Activated B cell treated with CpG ODN at 0.5 μM for 24 hours (primary cell): ENCODE measurements at regions not wholly inside any gene's neighbourhood (a gene's known extent, or its start where the extent isn't known, plus 50 kb on each side); places are given as distances from the start of the nearest gene placed in this dataset.

Experiments used
- ATAC-seq: fragments of 200-7000 bp; cut with Tn5 transposase; one replicate; pipeline ENCODE4 v1.10.0; 2021; ENCODE audit warnings: low read depth, mild to moderate bottlenecking, moderate library complexity
- CTCF ChIA-PET: fragments of 350-600 bp; sonication (Branson Sonifier 250); formaldehyde crosslinking; loops from one replicate; lab custom pipeline; 2021; ENCODE audit warnings: antibody characterized with exemption; lab: Charles Lee
- POLR2A ChIA-PET: fragments of 350-600 bp; sonication (Branson Sonifier 250); formaldehyde crosslinking; loops from one replicate; lab custom pipeline; 2021; ENCODE audit warnings: antibody characterized with exemption; lab: Charles Lee
- DNase-seq: peaks from one replicate; pipeline ENCODE4 v3.0.0; 2022
- H3K27ac Mint-ChIP-seq: one replicate; pipeline ENCODE4 v1.8.0; 2020; ENCODE audit warnings: mixed read lengths
- H3K27me3 Mint-ChIP-seq: one replicate; pipeline ENCODE4 v1.8.0; 2021; ENCODE audit warnings: mixed read lengths
- H3K36me3 Mint-ChIP-seq: one replicate; pipeline ENCODE4 v1.8.0; 2021; ENCODE audit warnings: low read depth, mixed read lengths
- H3K4me1 Mint-ChIP-seq: one replicate; pipeline ENCODE4 v1.8.0; 2021; ENCODE audit warnings: mixed read lengths
- H3K4me3 Mint-ChIP-seq: one replicate; pipeline ENCODE4 v1.8.0; 2020; ENCODE audit warnings: mild to moderate bottlenecking, mixed read lengths
- H3K9me3 Mint-ChIP-seq: one replicate; pipeline ENCODE4 v1.8.0; 2020; ENCODE audit warnings: mixed read lengths
- intact Hi-C: fragments of 100-400 bp; cut with micrococcal nuclease; formaldehyde crosslinking; loops from one replicate; pipeline ENCODE4 v1.15.1; 2024
- TF ChIP-seq, protein P1 (sequence below): fragments of 200-600 bp; IDR thresholded peaks from one replicate; pipeline ENCODE4 v1.8.0; 2022; ENCODE audit warnings: antibody characterized with exemption, mild to moderate bottlenecking

DNA sequence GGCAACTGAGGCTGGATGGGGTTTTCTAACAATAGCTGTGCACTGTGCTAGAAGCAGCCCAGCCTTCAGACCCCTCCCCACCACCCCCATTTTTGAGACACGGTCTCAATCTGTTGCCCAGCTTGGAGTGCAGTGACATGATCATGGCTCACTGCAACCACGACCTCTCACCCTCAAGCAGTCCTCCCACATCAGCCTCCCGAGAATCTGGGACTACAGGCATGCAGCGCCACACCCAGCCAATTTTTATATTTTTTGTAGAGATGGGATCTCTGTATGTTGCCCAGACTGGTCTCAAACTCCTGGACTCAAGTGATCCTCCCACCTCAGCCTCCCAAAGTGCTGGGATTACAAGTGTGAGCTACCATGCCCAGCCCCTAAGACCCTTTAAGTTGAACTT, 182.5 kb downstream of the DRD1 start:
- ChIA-PET CTCF (no interaction called here), POLR2A (no interaction called here)
- ATAC-seq (no peak), DNase-seq (no peak)
- TF ChIP-seq, protein P1, sequence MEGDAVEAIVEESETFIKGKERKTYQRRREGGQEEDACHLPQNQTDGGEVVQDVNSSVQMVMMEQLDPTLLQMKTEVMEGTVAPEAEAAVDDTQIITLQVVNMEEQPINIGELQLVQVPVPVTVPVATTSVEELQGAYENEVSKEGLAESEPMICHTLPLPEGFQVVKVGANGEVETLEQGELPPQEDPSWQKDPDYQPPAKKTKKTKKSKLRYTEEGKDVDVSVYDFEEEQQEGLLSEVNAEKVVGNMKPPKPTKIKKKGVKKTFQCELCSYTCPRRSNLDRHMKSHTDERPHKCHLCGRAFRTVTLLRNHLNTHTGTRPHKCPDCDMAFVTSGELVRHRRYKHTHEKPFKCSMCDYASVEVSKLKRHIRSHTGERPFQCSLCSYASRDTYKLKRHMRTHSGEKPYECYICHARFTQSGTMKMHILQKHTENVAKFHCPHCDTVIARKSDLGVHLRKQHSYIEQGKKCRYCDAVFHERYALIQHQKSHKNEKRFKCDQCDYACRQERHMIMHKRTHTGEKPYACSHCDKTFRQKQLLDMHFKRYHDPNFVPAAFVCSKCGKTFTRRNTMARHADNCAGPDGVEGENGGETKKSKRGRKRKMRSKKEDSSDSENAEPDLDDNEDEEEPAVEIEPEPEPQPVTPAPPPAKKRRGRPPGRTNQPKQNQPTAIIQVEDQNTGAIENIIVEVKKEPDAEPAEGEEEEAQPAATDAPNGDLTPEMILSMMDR: no peak
- H3K4me1 Mint-ChIP-seq: no peaks in the 10 kb centered on the region
- no peaks in the 10 kb centered on the region for H3K36me3 Mint-ChIP-seq
- no peak overlapping the region for H3K27ac Mint-ChIP-seq
- H3K9me3 Mint-ChIP-seq: peaks cover 5% of the 10 kb centered on the region
- no peak overlapping the region for H3K4me3 Mint-ChIP-seq
- H3K27me3 Mint-ChIP-seq: no peaks in the 10 kb centered on the region
- intact Hi-C loops: no loop called here

DNA sequence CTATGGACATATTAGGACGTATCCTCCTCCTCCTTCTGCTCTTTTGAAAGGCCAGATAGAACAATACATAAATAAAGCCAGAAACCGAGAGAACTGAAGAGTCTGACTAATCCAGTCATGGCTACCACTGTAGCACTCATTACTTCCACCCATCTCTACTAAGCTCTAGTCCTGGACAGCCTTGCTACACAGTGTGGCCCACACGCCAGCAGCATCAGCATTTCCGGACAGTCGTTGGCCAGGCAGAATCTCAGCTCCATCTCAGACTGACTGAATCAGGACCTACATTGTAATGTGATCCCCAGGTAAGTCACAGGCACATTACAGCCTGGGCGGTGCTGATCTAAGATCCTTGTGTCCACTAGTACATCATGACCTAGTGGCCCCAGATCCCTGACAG, 182.9 kb downstream of the DRD1 start:
- Mint-ChIP-seq H3K27ac (no peak overlapping the region), H3K9me3 (peaks cover 5% of the 10 kb centered on the region), H3K36me3 (no peaks in the 10 kb centered on the region), H3K27me3 (no peaks in the 10 kb centered on the region), H3K4me1 (no peaks in the 10 kb centered on the region), H3K4me3 (no peak overlapping the region)
- DNase-seq (no peak), ATAC-seq (no peak)
- POLR2A ChIA-PET: no interaction called here
- TF ChIP-seq, protein P1: no peak
- intact Hi-C loops: no loop called here
- CTCF ChIA-PET: no interaction called here

DNA sequence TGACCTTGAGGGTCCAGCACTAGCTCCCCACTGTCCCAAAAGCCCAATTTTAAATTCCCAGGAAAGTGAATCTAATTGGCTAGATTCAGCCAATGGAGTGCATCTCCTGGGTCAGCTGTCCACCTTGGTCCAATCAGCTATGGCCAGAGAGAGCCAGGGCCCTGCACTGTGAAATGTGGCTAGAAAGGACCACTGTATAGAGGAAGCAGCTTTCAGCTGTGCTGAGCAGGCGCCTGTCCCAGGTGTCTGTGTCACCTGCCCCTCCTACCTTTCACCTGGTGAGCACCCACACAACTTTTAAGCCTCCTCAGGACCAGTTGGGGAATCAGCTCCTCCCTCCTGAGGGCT, 186.2 kb downstream of the DRD1 start:
- intact Hi-C loops: no loop called here
- CTCF ChIA-PET: no interaction called here
- POLR2A ChIA-PET: no interaction called here
- no peak for ATAC-seq
- Mint-ChIP-seq H3K4me3 (no peak overlapping the region), H3K36me3 (no peaks in the 10 kb centered on the region), H3K9me3 (peaks cover 2% of the 10 kb centered on the region), H3K27me3 (no peaks in the 10 kb centered on the region), H3K27ac (no peak overlapping the region), H3K4me1 (no peaks in the 10 kb centered on the region)
- no peak for DNase-seq
- TF ChIP-seq, protein P1: no peak

DNA sequence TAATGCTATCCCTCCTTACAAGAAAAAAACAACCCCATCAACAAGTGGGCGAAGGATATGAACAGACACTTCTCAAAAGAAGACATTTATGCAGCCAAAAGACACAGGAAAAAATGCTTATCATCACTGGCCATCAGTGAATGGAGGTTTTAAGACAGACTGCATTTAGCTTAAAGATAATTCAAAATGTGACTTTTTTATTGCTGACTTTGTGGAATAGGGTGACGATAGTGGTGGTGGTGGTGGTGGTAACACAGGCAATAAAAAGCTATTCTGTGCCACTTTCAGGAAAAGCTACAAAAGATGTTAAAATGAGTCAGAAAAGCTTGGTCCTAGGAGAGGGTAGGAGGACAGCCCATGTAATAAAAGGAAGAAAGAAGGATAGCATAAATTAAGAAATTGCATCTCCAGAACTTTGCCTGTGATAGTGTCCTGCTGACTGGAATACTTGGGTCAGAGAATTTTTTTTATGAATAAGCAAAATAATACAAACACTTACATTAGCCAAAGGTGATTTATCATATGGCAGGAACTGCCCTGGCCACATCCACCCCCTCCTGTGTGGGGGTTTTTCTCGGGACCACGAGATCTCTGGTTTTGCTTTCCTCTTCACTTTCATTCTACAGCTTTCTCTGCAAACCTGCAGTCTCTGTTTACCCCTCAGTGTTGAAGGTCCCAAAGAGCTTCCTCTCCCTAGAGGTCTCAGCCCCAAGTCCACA, 186.7 kb downstream of the DRD1 start:
- DNase-seq: no peak
- H3K9me3 Mint-ChIP-seq: no peaks in the 10 kb centered on the region
- no peaks in the 10 kb centered on the region for H3K36me3 Mint-ChIP-seq
- no peak overlapping the region for H3K27ac Mint-ChIP-seq
- ChIA-PET POLR2A (no interaction called here), CTCF (no interaction called here)
- H3K4me3 Mint-ChIP-seq: no peak overlapping the region
- no peaks in the 10 kb centered on the region for H3K4me1 Mint-ChIP-seq
- intact Hi-C loops: no loop called here
- H3K27me3 Mint-ChIP-seq: no peaks in the 10 kb centered on the region
- TF ChIP-seq, protein P1: no peak
- ATAC-seq: no peak

DNA sequence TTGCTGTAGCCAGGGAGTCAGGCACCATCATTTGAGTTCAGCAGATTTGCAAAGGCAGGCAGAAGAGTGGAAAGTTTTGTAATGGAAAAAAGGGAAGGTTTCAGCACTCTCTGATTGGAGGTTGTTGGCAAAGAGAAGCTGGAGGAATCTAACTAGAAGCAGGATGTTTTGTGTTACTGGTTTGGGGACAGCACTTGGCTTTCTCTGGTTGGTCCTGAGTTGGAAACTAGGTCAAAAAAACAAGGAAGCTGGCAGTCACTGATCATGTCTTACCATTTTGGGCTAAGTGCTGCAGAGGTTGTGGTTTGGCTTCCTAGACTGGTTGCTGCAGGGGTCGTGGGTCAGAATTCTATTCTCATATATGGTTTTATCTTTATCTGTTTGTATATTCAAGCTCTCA, 189.8 kb downstream of the DRD1 start:
- Mint-ChIP-seq H3K4me1 (no peaks in the 10 kb centered on the region), H3K36me3 (no peaks in the 10 kb centered on the region), H3K27me3 (no peaks in the 10 kb centered on the region), H3K27ac (no peak overlapping the region), H3K4me3 (no peak overlapping the region), H3K9me3 (no peaks in the 10 kb centered on the region)
- no peak for DNase-seq
- POLR2A ChIA-PET: no interaction called here
- no peak for ATAC-seq
- CTCF ChIA-PET: no interaction called here
- TF ChIP-seq, protein P1: no peak
- intact Hi-C loops: no loop called here
